SKM-1 treated with dmso at 0.1 percent for 144 hours (cell line): ENCODE measurements at regions not wholly inside any gene's neighbourhood (a gene's known extent, or its start where the extent isn't known, plus 50 kb on each side); places are given as distances from the start of the nearest gene placed in this dataset.
A peak's percentile ranks its signal among the peaks of the same experiment; 100 is the strongest.

Source experiments
- DNase-seq: peaks from one replicate; lab custom pipeline; 2025; ENCODE audit not compliant: unreplicated experiment; lab: John Stamatoyannopoulos, UW

- DNase-seq, result no peak
These were observed 199.1 kb upstream of the TCF21 start for GRCh38 chr6:133689863-133690262.

- DNase-seq, result no peak
These were observed 195.3 kb upstream of the TCF21 start for GRCh38 chr6:133693565-133693964.

DNA sequence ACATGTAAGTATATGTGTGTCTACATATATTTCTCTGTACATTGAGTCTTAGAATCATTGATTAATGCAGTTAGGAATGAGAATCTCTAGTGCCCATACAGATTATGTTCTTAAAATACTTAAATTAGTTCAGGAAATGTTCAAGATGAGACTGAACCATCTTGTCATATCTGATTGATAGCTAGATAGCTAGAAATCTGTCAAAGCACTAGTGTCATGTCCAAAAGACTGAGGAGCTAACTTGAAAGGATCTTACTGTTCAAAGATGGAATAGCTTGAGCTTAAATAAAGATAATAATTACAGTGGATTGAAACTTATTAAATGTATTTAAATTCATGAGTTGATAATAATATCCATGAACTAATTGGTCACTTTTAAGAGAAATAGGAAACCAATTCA lies 191.7 kb upstream of the TCF21 start:
- DNase-seq, result no peak

GRCh38 chr6:133697666-133698065 lies 191.2 kb upstream of the TCF21 start:
- DNase-seq, result no peak

DNA sequence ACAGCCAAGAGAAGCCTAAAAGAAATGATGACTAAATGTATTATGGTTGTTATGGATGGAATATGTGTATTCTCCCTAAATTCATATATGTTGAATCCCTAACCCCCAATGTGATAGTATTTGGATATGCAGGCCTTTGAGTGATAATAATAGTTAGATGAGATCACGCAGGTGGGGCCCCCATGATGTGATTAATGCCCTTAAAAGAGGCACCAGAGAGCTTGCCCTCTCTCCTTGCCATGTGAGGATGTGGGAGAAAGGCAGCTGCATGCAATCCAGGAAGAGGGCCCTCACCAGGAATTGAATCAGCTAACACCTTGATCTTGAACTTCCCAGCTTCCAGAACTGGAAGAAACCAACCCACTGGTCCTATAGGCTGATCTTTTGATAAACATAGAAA lies 190.6 kb upstream of the TCF21 start:
- DNase-seq, result no peak

DNA sequence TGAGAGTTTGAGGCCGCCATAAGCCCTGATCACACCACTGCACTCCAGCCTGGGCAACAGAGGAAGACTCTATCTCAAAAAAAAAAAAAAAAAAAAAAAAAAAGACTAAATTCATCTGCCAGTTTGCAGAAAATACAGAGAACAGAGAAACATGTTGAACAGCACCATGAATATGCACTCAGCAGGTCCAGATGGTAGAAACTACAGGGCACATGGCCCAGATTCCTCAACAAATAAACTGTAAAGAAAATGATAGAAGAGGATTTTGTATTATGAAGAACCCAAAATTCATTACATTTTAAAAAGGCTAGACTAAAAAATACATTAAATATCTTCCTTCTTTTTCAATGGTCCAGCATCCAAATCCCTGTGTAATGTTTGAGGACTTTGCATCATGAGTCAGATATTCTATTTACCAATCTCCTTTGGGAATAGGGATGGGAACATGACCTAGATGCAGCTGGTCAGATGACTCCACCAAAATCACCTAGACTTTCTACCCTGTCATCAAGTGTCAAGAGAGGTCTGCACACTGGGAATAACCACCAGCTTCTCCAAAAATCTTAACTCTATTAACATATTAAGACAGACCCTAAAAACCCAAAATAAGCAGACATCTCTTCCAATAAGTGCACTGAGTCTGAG lies 189.1 kb upstream of the TCF21 start:
- DNase-seq, result no peak

- DNase-seq, result peak; percentile 18
These were observed 187.1 kb upstream of the TCF21 start for GRCh38 chr6:133701633-133702331.

DNA sequence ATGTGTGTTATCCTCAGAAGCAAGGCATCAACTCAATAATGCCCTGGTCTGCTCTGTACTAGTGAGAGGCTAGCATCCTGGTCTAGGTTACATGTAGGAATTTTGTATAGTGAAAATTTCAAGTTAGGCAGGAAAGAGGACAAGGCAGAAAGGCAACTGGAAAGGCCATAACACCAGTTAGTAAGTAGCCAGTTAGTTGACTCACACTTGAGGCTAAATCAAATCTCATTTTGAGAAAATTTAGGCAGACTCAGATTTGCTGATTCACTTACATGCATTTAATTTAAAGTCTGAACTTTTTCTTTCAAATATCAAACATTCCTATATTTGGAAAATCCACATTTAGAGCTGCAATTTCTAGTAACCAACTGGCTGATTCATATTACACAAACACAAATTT lies 184.5 kb upstream of the TCF21 start:
- no peak for DNase-seq

GRCh38 chr6:133705066-133705465 lies 183.8 kb upstream of the TCF21 start:
- no peak for DNase-seq

GRCh38 chr6:133705731-133706130 lies 183.2 kb upstream of the TCF21 start:
- DNase-seq, result no peak

DNA sequence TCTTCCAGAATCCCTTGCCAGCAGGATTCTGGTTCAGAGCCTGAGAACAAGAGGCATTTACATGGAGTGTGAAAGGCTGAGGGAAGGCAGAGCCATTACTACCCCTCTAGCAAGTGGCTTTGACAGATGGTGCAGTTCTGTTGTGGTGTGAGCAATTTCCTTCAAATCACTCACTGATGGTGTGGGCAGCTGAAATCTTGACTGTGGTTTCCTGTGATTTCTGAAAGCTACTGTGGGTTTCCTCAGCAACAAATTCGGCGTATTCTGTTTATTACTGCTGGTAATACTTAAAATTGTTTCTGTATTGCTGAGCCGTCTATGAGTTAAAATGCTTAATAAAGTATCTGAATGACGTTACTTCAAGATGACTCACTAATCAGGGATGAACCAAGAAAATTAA lies 181.5 kb upstream of the TCF21 start:
- no peak for DNase-seq

DNA sequence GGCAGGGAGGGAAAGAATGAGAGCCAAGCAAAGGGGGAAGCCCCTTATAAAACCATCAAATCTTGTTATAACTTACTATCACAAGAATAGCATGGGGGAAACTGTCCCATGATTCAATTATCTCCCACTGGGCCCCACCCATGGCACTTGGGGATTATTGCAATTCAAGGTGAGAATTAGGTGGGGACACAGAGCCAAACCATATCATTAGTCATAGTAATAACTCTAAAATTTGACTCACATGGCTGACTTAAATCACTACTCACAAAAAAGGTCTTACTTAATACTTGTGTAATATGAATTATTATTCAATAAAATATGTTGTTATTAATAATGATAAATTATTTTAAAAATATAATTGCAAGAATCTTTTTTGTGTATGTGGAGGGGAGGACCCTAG lies 178.1 kb upstream of the TCF21 start:
- no peak for DNase-seq

DNA sequence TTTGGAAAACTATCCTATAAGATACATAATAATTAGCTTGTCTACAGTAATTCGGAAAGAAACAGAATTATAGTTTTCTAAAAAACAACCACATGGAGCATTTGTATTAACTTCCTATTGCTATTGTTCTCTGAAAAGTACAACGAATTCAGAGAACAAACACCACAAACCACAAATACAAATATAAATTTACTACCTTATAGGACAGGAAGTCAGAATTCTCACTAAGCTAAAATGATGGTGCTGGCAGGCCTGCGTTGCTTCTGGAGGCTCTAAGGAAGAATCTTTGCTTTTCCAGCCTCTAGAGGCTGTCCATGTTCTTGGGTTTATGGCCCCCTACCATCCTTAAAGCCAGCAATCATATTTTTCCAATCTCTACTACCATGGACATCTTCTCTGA lies 173.6 kb upstream of the TCF21 start:
- no peak for DNase-seq

DNA sequence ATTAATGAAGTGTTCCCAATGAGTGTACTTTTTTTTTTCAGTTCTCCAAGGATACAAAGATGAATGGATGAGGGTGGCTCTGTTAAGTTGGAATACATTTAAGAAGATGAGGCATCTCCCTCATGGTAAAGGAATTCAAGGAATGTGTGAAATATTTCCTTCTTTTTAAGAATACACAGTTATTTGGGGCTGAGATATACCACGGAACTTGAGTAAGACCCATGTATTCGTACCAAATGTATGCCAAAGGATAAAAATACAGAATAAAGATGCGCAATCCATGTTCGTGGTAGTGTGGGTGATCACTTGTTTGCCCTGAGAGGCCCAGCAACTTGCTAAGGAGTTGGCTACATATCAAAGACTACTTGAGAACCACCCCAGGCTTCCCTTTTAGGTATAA lies 164.2 kb upstream of the TCF21 start:
- DNase-seq, result no peak

DNA sequence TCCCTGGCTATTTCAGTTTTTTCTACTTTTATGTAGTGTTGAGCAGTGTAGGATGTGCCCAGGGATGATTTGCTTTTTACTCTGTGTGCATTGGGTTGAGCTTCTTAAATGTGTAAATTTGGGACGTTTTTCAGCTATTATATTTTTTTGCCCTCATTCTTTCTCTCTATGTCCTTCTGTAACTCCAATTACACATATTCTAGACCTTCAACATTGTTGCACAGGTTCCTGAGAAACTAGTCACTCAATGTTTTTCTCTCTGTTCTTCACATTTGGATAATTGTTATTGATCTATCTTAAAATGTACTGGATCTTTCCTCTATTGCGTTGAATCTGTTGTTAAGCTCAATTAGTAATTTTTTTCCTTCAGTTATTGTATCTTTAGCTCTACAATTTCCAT lies 162.7 kb upstream of the TCF21 start:
- no peak for DNase-seq

- DNase-seq, result no peak
These were observed 158.0 kb upstream of the TCF21 start for GRCh38 chr6:133730881-133731280.

- DNase-seq, result no peak
These were observed 148.7 kb upstream of the TCF21 start for GRCh38 chr6:133740218-133740617.

DNA sequence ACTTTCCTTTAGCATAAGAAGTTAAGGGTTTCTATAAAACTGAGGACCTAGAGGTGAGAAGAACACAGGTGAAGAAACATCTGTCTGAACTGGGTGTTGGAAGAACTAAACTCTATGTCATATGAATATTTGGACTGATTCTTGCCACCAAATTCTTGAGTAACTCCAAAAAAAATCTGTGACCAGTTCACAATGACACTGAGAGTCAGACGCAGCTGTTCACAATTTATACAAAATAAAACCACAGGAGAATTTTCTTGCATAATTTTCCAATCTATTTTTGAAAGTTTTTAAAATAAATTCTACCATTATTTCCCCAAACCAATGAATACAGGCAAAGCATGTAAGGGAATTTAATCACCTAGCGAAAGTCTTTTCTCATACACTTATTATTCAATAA lies 148.1 kb upstream of the TCF21 start:
- DNase-seq, result no peak

GRCh38 chr6:133741375-133741861 lies 147.5 kb upstream of the TCF21 start:
- DNase-seq, result no peak

DNA sequence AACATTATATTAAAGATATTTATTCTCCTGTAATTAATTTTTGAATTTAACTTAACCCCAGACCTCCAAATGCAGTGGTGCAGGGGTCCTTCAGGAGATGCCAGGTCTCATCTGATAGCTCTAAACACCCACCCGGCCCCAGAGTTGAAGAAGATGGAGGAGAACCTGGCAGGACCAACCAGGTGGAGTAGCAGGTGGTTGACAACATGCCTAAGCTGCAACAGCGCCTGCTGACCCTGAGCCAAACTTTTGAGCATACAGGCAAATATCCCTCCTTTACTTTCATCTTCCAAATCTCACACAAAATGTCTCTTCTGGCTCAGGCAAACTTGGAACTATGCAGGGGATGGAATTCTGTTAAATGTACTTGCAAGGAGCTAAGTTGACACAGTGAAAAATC lies 145.3 kb upstream of the TCF21 start:
- no peak for DNase-seq

DNA sequence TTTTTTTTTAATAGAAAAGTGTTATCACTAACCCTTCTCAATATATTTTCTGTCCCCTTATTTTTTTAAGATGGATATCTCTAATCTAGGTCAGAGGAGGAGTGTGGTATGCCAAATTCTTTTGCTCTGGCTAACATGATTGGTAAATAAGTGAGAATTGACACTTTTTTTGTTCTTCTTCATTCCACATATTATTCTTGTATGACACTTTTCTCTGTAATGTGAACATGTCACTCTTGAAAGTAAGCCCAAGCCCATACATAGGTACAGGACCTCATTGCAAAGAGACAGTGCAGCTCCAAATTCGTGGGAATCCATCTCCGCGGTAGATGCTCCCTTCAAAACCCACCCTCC lies 142.5 kb upstream of the TCF21 start:
- no peak for DNase-seq

GRCh38 chr6:133748628-133749027 lies 140.3 kb upstream of the TCF21 start:
- no peak for DNase-seq

DNA sequence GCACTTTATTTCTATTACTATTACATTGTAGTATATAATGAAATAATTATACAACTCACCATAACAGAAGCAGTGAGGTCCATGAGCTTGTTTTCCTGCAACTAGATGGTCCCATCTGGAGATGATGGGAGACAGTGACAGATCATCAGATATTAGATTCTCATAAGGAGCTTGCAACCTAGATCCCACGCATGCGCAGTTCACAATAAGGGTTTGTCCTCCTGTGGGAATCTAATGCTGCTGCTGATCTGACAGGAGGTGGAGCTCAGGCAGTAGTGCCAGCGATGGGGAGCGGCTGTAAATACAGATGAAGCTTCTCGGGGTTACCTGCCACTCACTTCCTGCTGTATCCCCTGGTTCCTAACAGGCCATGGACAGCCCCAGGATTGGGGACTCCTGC lies 139.5 kb upstream of the TCF21 start:
- no peak for DNase-seq
